Upper lobe of left lung (tissue), 4 donors: ENCODE measurements at regions not wholly inside any gene's neighbourhood (a gene's known extent, or its start where the extent isn't known, plus 50 kb on each side); places are given as distances from the start of the nearest gene placed in this dataset.

Source experiments
- CTCF ChIP-seq, 6 experiments: fragments of 450-650 bp in 4 of 6; fragments of 200-600 bp in 2 of 6; sonication (generic) in 2 of 6; IDR thresholded peaks; one replicate each; pipeline ENCODE4 v1.5.1; 2016 to 2019; ENCODE audit warnings: antibody characterized with exemption in 6 of 6
- EP300 ChIP-seq, 4 donors: sonication (generic); formaldehyde crosslinking; IDR thresholded peaks; one replicate each; pipeline ENCODE4 v1.5.1; 2017; ENCODE audit warnings: antibody characterized with exemption in 4 of 4, control low read depth in 2 of 4
- POLR2A ChIP-seq, 4 donors: fragments of 450-650 bp; IDR thresholded peaks; one replicate each; pipeline ENCODE4 v1.5.1; 2016 to 2017; ENCODE audit warnings: antibody characterized with exemption in 4 of 4, mild to moderate bottlenecking in 2 of 4
- POLR2AphosphoS5 ChIP-seq, 2 donors: sonication (generic); formaldehyde crosslinking; IDR thresholded peaks; one replicate each; pipeline ENCODE4 v1.5.1; 2017; ENCODE audit warnings: antibody characterized with exemption in 2 of 2

- TF ChIP-seq CTCF (IDR thresholded peaks at IDR 0.05) (no peak), EP300 (IDR thresholded peaks at IDR 0.05) (no peak), POLR2A (IDR thresholded peaks at IDR 0.05) (no peak), POLR2AphosphoS5 (IDR thresholded peaks at IDR 0.05) (no peak)
Observed at GRCh38 chr6:62737792-62738191, 451.8 kb upstream of the KHDRBS2 start.
